Activated CD4-positive, alpha-beta T cell treated with anti-CD3 and anti-CD28 coated beads, Interleukin-10, Interleukin-2, amounts not matched to agents 100 ng/mL and 50 ng/mL, durations not matched to agents 16 hours and 8 hours (primary cell): ENCODE measurements at regions not wholly inside any gene's neighbourhood (a gene's known extent, or its start where the extent isn't known, plus 50 kb on each side); places are given as distances from the start of the nearest gene placed in this dataset.

Source experiments
- DNase-seq: peaks from one replicate; pipeline ENCODE4 v3.0.0-alpha.2; 2020

DNA sequence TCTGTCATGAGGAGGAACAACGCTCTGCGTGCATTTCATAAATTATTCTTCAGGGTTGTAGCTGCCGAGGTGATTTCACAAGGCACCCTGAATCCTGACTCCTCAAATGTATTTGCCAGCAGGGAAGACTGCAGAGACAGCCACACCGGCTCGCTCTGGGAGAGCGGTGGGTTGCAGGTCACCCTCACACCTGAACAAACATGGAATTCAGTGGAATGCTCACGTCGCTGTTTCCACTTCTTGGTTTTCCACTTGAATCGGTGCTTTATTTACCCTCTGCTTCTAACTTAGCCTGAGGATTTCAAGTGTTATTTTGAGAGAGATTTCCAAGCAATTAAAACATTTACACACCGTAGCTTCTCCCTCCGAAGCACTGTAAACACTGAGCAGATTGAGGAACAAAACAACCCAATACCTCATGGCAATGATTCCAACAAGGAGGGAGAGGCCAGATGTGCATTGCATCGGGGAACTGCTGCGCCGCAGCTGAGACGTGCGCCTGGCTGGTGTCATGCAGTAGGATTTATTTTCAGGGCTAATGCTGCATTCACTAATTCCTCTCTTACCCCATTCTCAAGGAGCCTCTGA lies 59.5 kb upstream of the GGTLC1 start:
- no peak for DNase-seq

DNA sequence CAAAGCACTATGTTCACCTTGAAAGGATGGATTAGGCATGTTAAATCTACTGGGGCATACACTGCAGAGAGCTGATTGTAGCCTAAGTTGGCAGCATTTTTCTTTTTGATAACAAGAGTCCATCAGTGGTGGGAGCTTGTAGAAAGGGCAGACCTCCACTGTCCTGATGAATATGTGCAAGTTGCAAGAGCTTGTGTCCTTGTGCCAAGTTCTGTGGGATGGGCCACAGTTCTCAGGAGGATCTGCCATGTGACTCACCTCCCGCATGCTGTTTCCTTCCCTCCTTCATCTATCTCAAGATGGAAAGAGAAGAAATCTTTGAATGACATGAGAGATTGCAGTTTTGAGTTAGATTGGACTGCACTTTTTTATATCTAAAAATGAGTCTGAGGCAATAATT lies 58.3 kb upstream of the GGTLC1 start:
- no peak for DNase-seq

DNA sequence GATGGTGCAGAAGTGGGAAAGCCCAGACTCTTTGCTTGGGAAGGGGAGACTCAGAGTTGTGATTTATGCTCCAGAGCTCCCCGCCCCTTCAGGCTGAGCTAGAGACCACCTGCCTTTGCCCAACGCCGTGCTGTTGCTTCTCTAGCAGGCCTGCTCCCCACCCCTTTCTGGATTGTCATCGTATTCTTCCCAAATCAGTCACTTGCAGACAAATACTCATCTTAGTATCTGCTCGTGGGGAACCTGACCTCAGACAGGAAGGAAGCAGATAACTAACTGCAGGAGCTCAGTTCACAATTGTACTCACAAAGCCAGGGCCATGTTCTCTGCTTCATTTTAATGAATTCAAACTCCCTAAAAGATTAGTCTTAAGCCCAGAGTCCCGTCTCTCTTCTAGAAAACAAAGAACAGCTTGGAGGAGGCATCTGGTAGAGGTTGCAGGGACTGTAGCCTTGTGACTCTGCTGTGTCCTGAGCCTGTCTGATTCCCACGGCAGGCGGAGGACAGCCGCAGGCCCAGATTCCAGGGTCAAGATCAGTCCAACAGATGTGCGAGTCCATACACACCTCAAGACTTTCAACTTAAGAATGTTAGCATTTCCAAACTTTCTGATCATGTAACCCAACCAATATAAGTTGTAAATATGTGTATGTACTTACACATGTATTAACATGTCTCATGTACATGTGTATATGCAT lies 57.2 kb upstream of the GGTLC1 start:
- peak; percentile 89 for DNase-seq

DNA sequence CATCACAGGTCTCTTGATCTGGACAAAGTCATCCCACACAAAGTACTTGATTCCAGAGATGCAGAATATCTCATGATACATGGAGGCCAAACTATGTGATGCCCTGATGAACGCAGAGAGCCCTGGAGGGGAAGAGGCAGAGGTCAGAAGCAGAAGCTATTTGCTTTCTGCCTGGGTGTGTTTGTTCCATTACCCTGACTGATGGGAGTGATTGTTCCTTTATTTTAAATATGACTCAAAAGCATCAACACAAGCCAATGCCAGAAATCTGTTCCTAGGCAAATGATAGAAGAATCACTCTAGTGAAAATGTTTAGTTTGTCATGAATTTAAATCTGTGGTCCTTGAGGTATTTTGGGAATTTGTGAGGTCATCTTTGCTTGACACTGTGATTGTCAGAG lies 54.7 kb upstream of the GGTLC1 start:
- no peak for DNase-seq

DNA sequence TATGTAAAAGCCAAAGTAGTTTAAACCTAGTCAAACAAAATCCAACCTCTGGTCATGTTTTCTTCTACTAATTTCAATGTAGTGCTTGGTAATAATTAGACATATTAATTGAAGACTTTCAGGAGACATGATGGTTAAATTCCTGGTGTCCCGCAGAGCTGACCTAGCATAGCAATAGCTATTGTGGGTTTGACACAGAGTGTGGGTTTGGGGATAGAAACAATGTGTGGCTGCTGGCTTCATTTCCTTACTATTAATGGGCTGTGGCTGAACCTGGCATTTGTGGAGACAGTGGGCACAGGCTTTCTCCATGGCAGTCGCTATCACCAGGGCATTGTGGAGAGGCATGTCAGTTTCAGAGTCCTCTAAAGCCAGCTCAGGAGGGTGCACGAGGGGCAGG lies 54.1 kb upstream of the GGTLC1 start:
- DNase-seq = no peak

DNA sequence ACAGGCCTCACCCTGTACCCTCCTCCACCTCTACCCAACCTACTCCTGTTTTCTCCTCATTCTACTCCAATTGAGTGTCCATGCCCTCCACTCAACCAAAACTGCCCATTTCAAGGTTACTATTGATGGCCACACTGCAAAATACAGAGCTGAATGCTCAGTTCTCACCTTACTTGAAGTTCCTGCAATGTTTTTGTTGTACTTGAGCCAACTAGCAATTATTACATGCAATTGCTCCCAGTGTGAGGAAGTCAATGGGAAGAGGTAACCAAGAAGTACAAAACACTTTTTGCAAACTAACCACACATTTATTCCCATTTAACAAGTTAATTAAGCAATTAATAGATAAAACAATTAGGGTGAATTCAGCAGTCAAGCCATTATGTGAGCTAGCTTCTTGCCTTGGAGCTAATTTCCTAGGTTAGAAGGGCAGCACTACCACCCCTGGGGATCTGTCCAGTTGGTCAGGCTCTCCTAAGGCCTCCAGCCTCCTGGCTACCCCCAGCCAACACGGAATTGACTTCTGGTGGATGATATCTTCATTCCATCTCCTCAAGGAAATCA lies 52.4 kb upstream of the GGTLC1 start:
- DNase-seq = no peak

DNA sequence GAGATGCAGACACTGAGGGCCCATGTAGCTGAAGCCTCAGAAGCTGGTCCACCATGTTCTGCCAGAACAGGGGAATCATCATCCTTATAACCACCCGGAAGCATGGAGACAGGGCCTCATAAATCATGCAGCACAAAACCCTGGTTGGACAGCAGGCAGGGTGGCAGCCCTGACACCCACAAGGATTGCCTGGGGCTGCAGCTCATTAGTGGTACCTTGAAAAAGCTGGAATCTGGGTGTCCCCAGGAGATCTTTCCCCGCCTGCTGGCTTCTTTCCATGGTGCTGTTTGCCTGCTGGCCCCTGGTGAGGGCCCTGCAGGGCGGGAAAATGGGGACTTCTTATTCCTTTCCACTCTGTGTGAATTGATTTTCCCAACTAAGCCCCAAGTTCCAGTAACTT lies 50.6 kb upstream of the GGTLC1 start:
- no peak for DNase-seq
